Prostate gland (tissue), 2 donors: ENCODE measurements at regions not wholly inside any gene's neighbourhood (a gene's known extent, or its start where the extent isn't known, plus 50 kb on each side); places are given as distances from the start of the nearest gene placed in this dataset.

Experiments
- POLR2AphosphoS5 ChIP-seq: sonication (generic); formaldehyde crosslinking; IDR thresholded peaks from one replicate; pipeline ENCODE4 v1.6.1; 2017; ENCODE audit warnings: antibody characterized with exemption
- TF ChIP-seq, protein P1 (sequence below), 4 experiments: fragments of 200-600 bp in 2 of 4; fragments of 450-650 bp in 2 of 4; sonication (generic) in 2 of 4; IDR thresholded peaks; 1 replicate in 3 of 4; 2 replicates in 1 of 4; pipeline ENCODE4 v1.5.1; 2016 to 2019; ENCODE audit warnings: antibody characterized with exemption in 4 of 4, mild to moderate bottlenecking in 2 of 4, moderate library complexity in 2 of 4

DNA sequence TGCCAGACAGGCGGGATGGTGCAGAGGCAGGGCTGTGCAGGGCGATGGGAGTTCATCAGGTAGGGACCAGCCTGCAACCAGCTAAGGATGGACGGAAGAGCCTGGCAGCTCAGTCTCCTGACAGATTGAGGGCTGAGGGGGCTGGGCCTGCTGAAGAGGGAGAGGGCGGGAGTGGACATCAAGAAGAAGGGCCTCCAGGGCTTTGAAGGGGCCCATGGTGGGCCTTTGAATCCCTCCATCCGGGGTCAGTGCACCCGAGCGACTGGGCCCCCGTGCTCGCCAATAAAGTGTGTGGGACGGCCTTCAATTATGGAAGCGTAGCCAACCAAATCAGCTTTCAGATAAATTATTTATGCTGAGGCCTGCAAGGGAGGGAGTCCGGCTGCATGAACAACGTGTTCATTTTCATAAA, 431.2 kb downstream of the RPS24 start:
- TF ChIP-seq, protein P1, sequence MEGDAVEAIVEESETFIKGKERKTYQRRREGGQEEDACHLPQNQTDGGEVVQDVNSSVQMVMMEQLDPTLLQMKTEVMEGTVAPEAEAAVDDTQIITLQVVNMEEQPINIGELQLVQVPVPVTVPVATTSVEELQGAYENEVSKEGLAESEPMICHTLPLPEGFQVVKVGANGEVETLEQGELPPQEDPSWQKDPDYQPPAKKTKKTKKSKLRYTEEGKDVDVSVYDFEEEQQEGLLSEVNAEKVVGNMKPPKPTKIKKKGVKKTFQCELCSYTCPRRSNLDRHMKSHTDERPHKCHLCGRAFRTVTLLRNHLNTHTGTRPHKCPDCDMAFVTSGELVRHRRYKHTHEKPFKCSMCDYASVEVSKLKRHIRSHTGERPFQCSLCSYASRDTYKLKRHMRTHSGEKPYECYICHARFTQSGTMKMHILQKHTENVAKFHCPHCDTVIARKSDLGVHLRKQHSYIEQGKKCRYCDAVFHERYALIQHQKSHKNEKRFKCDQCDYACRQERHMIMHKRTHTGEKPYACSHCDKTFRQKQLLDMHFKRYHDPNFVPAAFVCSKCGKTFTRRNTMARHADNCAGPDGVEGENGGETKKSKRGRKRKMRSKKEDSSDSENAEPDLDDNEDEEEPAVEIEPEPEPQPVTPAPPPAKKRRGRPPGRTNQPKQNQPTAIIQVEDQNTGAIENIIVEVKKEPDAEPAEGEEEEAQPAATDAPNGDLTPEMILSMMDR (IDR thresholded peaks at IDR 0.05) = no peak
- TF ChIP-seq POLR2AphosphoS5 = no peak
